HG02973 (cell line): ENCODE measurements at regions not wholly inside any gene's neighbourhood (a gene's known extent, or its start where the extent isn't known, plus 50 kb on each side); places are given as distances from the start of the nearest gene placed in this dataset.
"Not testable (repeated sequence)": the region's sequence is repeated elsewhere in the genome, so short reads cannot be mapped to it uniquely, and the experiment has no call there.

Experiments
- ATAC-seq: cut with Tn5 transposase; IDR thresholded peaks from one replicate; pipeline ENCODE4 v1.9.1; 2021; ENCODE audit warnings: moderate library complexity; ENCODE audit not compliant: unreplicated experiment

GRCh38 chr6:99143108-99143861 is 195.5 kb upstream of the FBXL4 start:
- no peak for ATAC-seq

- not testable (repeated sequence) for ATAC-seq
These were observed 194.2 kb upstream of the FBXL4 start for GRCh38 chr6:99141906-99142305.

GRCh38 chr6:99138445-99138844 is 190.7 kb upstream of the FBXL4 start:
- ATAC-seq, result no peak

- no peak for ATAC-seq
These were observed 189.6 kb upstream of the FBXL4 start for GRCh38 chr6:99137314-99137713.

- ATAC-seq, result no peak
These were observed 188.7 kb upstream of the FBXL4 start for GRCh38 chr6:99136488-99136887.

GRCh38 chr6:99132026-99132635 is 184.4 kb upstream of the FBXL4 start:
- no peak for ATAC-seq

- no peak for ATAC-seq
These were observed 183.4 kb upstream of the FBXL4 start for GRCh38 chr6:99130897-99131873.

DNA sequence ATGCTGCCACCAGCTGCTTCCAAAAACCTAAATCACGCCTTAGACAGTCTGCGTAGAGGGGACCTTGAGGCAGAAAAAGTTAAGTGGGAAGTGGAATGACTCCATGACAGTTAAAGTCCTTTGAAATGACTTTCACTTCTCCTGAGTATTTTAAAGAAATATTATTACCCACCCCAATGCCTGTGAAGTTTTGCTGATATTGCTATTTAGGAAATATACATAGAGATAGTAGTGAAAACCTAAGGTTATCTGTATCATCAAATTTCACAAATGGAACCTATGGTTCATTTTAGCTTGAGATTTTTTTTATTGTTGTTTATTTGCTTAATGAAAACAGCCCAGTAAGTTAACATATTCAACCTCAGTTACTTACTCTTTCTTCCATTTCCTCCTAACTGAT is 182.1 kb upstream of the FBXL4 start:
- no peak for ATAC-seq

- no peak for ATAC-seq
These were observed 174.0 kb upstream of the FBXL4 start for GRCh38 chr6:99121748-99122147.

GRCh38 chr6:99120641-99121040 is 172.9 kb upstream of the FBXL4 start:
- no peak for ATAC-seq

- no peak for ATAC-seq
These were observed 171.6 kb upstream of the FBXL4 start for GRCh38 chr6:99119109-99120031.

- peak; percentile 49 for ATAC-seq
These were observed 167.1 kb upstream of the FBXL4 start for GRCh38 chr6:99114769-99115406.

DNA sequence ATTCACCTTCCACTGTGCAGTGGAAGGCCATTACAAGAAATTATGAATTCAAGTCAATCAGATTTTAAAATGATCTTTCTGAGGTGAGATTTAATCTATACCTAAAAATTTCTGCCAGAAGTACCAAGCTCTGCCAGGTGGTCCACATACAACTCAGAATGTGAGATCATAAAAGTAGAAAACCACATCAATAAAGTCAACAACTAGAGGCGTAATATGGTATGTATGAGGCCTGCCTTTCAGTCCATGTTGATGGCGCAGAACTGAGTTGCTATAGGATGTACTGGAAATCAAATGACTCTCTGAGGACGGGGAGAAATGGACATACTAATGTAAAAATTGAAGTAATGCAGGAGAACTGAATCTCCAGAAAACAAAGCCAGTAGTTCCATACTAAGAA is 163.8 kb upstream of the FBXL4 start:
- no peak for ATAC-seq

DNA sequence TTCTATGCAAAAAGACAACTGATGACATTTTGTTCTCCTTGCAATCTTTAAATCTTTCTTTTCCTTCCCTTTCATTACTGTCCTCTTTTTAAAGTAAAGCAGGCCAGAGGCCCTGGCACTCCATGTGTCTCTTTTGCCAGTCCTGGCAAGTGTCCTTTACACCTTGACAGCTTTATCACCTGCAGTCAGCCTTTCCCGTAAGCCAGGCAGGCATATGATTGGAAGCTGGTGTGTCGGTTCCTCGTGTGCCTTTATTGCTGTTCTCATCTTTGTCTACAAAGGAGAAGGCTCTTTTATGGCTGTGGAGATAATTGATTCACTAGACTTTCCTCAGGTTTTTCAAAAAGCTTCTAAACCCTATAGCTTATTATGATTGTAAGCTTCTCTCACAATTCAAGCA is 162.3 kb upstream of the FBXL4 start:
- no peak for ATAC-seq

- no peak for ATAC-seq
These were observed 156.5 kb upstream of the FBXL4 start for GRCh38 chr6:99104218-99104617.

DNA sequence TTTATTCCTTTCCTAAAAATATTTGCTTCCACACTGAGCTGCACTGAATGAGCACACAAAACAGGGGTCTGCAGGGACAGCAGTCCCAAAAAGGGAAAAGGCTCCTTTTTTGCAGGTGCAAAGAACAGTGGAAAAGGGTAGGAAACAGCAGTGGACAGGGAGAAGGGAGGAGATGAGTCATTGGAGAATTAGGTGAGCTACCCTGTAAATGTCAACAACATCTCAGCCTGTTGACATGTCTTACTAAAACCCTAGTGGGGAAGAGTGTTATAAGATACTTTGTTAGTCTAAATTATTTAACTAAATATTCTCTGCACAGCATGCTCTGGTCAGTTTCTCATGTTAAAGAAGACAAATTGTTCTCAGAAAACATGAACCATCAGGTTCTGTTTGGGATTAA is 151.5 kb upstream of the FBXL4 start:
- ATAC-seq, result no peak

DNA sequence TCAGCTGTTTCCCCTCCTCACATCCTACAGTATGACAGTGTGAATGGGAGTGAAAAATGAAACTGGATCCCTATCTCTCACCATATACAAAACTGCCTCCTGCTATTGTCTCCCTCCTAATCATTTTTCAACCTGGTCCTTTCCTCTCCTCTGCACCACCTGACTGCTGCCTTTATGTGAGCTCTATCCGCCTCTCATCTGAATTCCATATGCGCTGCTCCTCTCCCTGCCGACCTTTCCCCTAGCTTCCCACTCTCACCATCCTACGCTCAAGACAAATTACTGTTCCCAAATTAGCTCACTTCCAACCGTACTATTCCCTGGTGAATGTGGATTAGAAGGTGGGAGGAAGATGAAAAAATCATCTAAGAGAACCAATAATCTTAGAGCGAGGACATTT is 148.4 kb upstream of the FBXL4 start:
- no peak for ATAC-seq

DNA sequence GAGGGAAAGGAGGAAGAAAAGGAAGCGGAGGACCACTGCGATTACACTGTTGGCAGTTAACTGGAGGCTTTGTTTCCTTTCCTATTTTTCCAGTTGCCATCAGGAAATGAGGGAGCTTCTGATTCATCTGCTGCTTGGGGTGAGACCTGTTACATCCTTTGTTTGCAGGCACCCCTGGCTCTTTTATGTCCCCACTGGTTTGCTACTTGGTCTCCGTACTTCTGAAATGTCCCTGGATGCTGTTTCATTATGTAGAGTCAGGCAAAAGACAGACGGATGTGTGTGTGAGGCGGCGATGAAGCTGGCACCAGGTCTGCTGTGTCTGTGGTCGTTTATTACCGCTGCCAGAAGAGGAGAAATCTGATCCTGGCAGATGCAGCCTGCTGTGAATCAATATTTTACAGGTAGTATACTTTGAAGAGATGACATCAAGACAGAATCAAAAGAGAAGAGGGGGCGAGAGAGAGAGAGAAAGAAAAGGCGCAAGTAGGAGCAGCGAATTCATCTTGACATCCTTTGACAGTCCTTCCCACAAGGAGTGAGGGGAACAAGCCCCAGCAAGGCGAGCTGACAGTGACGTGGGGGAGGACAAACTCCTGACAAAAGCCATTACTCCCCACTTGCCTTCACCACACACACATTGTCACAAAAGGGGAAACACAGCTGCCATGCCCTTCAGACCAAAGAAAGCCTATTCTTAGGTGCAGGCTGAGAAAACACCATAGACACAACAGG is 145.9 kb upstream of the FBXL4 start:
- no peak for ATAC-seq

- peak; percentile 34 for ATAC-seq
These were observed 144.7 kb upstream of the FBXL4 start for GRCh38 chr6:99092461-99092860.
